Muscle layer of colon (tissue), 2 donors: ENCODE measurements at regions not wholly inside any gene's neighbourhood (a gene's known extent, or its start where the extent isn't known, plus 50 kb on each side); places are given as distances from the start of the nearest gene placed in this dataset.

Source experiments
- H3K27ac ChIP-seq: one replicate; pipeline ENCODE4 v1.7.0; 2013; ENCODE audit warnings: low read depth, mild to moderate bottlenecking, low read length, moderate library complexity
- H3K27me3 ChIP-seq, 2 donors: one replicate each; pipeline ENCODE4 v1.7.0; 2013; ENCODE audit warnings: low read length in 2 of 2, mild to moderate bottlenecking in 2 of 2; ENCODE audit not compliant: insufficient read depth in 2 of 2, control insufficient read depth in 1 of 2
- H3K36me3 ChIP-seq: one replicate; pipeline ENCODE4 v1.7.0; 2013; ENCODE audit warnings: mild to moderate bottlenecking, low read length; ENCODE audit not compliant: insufficient read depth
- H3K4me1 ChIP-seq: one replicate; pipeline ENCODE4 v1.7.0; 2013; ENCODE audit warnings: mild to moderate bottlenecking, low read length; ENCODE audit not compliant: insufficient read depth
- H3K4me3 ChIP-seq, 2 donors: one replicate each; pipeline ENCODE4 v1.7.0; 2013; ENCODE audit warnings: low read length in 2 of 2, low read depth in 1 of 2, mild to moderate bottlenecking in 1 of 2, moderate library complexity in 1 of 2
- H3K9ac ChIP-seq: one replicate; pipeline ENCODE4 v1.7.0; 2013; ENCODE audit warnings: low read length
- H3K9me3 ChIP-seq: one replicate; pipeline ENCODE4 v1.7.0; 2013; ENCODE audit warnings: mild to moderate bottlenecking, low read length
- donor health status: abdominal sarcoma.
- donor health status: Adenocarcinoma of cecum.

GRCh38 chr20:50460115-50460607 is 50.0 kb upstream of the PTPN1 start:
- Histone ChIP-seq H3K9ac (no peak overlapping the region), H3K4me1 (peaks cover 14% of the 10 kb centered on the region), H3K4me3 (no peak overlapping the region), H3K9me3 (no peaks in the 10 kb centered on the region), H3K36me3 (no peaks in the 10 kb centered on the region), H3K27ac (no peak overlapping the region), H3K27me3 (no peaks in the 10 kb centered on the region)
